Body of pancreas (tissue), 4 donors: ENCODE measurements at regions not wholly inside any gene's neighbourhood (a gene's known extent, or its start where the extent isn't known, plus 50 kb on each side); places are given as distances from the start of the nearest gene placed in this dataset.

Experiments
- POLR2A ChIP-seq, 3 donors: fragments of 450-650 bp; IDR thresholded peaks; one replicate each; pipeline ENCODE4 v1.6.1; 2016; ENCODE audit warnings: antibody characterized with exemption in 3 of 3, mild to moderate bottlenecking in 2 of 3
- TF ChIP-seq, protein P1 (sequence below), 7 experiments: fragments of 450-650 bp in 4 of 7; fragments of 200-600 bp in 3 of 7; sonication (generic) in 3 of 7; IDR thresholded peaks; one replicate each; pipeline ENCODE4 v1.5.1; 2016 to 2019; ENCODE audit warnings: antibody characterized with exemption in 7 of 7

DNA sequence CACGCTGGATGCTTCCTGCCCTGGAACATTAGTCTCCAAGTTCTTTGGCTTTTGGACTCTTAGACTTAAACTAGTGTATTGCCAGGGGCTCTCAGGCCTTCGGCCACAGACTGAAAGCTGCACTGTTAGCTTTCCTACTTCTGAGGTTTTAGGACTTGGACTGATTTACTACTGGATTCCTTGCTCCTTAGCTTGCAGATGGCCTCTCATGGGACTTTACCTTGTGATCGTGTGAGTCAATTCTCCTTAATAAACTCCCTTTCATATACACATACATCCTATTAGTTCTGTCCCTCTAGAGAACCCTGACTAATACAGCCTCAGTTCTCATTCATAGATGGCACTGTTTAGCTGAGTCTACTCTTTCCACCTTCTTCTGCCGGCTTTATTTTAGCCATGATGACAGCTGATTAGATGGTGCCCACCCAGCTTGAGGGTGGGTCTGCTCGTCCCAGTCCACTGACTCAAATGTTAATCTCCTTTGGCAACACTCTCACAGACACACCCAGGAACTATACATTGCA is 389.1 kb downstream of the NYAP2 start:
- TF ChIP-seq, protein P1, sequence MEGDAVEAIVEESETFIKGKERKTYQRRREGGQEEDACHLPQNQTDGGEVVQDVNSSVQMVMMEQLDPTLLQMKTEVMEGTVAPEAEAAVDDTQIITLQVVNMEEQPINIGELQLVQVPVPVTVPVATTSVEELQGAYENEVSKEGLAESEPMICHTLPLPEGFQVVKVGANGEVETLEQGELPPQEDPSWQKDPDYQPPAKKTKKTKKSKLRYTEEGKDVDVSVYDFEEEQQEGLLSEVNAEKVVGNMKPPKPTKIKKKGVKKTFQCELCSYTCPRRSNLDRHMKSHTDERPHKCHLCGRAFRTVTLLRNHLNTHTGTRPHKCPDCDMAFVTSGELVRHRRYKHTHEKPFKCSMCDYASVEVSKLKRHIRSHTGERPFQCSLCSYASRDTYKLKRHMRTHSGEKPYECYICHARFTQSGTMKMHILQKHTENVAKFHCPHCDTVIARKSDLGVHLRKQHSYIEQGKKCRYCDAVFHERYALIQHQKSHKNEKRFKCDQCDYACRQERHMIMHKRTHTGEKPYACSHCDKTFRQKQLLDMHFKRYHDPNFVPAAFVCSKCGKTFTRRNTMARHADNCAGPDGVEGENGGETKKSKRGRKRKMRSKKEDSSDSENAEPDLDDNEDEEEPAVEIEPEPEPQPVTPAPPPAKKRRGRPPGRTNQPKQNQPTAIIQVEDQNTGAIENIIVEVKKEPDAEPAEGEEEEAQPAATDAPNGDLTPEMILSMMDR (IDR thresholded peaks at IDR 0.05), result no peak
- TF ChIP-seq POLR2A (IDR thresholded peaks at IDR 0.05), result no peak
